Left renal pelvis (tissue), 4 donors: ENCODE measurements at regions not wholly inside any gene's neighbourhood (a gene's known extent, or its start where the extent isn't known, plus 50 kb on each side); places are given as distances from the start of the nearest gene placed in this dataset.
"Not testable (repeated sequence)": the region's sequence is repeated elsewhere in the genome, so short reads cannot be mapped to it uniquely, and the experiment has no call there.

Experiments
- DNase-seq, 4 donors: peaks; one replicate each; pipeline ENCODE4 v3.0.0-alpha.2; 2013; ENCODE audit warnings: low read depth in 4 of 4, low spot score in 3 of 4

DNA sequence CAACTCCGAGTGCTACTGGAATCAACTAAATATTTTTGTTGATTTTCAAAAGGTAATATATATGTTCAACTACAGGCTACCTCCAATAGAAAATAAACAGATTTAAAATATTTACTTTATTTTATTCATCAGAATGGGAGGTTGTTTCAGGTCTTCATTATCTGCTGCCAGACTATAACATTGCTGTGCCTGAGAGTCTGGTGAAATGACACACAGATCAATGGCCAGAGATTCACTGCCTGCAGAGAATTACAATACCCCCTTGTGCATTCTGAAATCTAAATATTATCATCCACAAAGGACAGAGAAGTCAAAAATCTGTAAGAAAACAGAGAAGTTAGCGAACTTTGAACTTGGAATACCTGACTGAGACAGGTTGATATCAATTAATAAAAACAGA, 667.8 kb upstream of the GJE1 start:
- no peak for DNase-seq

DNA sequence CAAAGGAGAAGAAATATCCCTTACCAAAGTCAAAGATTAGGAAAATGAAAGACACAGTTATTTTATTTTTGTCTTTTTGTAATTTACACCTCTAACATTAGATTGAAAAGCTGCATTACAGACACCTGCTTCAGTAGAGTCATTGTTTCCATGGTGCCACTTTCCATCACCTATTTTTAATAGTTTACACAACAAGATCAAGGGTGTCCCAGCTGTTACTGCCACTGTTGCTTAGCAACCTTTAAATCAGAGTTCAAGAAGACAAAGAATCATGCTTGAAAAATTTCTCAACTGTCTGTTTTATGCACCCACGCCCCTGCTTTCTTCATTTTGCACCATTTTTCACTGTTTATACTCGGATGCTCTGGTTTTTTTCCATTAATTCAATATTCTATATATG, 668.2 kb upstream of the GJE1 start:
- DNase-seq: no peak

DNA sequence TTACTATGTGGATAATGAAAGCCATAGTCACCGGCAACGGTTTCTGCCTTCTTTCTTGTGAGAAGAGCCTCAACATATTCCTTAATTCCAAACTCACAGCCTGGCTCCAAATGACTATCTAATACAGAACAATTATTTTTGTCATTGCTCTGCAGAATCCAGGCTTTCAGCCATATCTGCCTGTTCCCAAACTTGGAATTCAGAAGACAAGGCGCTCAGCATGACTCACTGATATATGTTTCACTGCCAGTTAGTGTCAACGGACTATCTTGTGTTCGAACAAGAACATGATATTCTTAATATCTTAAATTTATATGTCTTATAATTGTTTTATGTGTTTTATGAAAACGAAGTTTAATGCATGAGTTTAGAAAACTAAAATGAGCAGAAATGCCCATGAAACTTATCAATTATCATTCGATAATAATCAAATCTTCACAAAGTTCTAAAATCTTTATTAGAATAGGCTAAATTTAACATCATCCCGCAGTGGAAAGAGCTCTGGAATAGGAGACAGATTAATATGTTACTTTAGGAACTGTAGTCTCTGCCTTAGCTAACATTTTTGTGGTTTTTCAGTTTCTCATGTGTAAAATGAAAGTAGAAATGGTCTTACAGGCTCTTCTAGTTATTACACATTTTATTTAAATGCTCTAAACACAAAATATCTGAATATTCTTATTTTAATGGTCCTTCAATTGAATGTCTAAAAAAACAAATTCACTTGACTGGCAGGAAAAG, 669.3 kb upstream of the GJE1 start:
- DNase-seq: no peak

DNA sequence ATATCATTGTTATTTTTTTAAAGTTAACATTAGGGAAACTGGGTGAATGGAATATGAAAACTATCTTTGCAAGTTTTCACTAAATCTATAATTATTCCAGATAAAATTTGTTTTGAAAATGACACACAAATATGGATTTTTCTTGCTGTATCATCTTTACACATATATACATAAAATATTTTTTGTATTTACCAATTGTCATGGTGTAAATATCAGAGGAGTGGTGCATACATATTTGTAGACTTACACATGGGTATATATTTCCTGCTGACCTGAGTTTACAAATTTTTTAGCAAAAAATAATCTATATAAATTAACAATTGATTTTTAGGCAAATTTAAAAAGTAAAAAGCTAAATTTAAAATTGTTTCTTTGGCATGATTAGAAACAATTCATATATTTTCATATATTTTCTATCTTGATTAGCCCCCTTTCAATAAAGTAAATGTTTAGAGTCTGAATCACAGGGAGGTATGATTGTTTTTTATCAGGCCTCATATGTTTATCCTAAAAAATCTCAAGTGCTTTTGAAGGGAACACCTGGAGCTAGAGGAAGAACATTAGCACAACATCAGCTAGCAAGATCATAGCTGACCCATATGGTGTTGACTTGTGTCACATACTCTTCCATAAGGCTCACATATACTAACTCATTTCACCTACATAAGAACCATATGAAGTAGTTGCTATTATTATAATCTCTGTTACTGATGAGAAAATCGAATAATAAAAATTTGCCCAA, 671.8 kb upstream of the GJE1 start:
- DNase-seq: no peak

DNA sequence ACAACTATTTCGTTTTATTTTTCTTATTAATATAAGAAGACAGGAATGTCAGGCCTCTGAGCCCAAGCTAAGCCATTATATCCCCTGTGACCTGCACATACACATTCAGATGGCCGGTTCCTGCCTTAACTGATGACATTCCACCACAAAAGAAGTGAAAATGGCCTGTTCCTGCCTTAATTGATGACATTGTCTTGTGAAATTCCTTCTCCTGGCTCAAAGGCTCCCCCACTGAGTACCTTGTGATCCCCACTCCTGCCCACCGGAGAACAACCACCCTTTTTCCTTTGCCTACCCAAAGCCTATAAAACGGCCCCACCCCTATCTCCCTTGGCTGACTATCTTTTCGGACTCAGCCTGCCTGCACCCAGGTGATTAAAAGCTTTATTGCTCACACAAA, 672.5 kb upstream of the GJE1 start:
- DNase-seq: not testable (repeated sequence)

DNA sequence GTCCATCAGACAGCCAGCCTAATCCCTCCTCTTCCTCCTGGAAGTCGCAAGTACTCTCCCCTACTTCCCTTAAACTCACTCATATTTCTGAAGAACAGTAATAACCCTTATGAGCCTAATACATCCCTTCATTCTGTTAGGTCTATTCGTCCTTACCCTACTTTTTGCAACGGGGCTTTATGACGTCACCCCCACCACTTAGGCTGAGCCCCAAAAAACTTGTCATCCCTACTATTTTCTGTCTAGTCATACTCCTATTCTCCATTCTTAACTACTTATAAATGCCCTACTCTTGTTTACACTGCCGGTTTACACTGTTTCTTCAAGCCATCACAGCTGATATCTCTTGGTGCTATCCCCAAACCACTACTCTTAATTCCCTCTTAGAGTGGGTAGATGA, 674.7 kb upstream of the GJE1 start:
- DNase-seq: not testable (repeated sequence)

DNA sequence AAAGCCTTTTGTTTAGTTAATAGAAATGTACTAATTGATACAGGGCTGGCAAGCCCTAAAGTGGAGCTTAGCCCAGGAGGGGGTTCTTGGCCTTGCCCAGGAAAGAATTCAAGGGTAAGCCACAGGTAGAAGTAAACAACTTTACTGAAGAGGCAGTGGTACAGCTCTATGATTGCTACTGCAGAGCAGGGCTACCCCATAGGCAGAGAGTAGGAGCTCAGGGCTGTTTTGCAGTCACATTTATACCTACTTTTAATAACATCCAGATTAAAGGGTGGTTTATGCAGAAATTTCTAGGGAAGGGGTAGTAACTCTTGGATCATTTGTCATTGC, 680.4 kb upstream of the GJE1 start:
- no peak for DNase-seq

DNA sequence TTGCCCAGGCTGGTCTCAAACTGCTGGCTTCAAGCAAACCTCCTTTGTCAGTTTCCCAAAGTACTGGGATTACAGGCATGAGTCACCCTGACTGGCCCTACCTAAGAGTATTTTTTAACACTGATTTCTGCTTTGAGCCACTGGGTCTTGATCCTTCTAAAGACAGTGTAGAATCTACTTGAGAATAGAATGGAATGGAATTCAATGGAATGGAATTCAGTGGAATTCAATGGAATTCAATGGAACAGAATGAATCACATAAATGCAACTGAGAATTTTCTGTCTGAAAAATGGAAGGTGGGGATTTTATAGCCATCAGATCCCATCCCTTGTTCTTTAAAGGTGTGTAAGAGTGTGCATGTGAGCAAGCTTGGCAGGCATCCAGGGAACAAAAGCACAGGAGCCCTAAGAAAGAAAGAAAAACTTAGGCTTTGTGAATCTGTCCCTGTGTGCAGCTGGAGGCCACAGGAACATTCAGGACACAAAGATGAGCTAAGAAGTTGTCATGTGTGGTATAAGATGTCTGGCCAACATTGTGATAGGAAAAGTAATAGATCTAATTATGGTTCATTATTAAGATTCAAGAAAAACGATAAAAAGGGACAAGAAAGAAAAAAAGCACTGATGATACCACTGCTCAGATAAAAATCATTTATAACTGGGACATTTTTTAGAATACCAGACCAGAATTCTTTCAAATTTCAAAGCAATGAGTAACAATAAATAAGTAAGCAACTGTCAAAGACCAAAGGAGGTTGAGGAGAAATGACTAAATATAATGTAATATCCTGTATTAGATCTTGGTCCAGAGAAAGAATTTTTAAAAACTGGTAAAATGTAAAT, 681.0 kb upstream of the GJE1 start:
- DNase-seq: no peak

DNA sequence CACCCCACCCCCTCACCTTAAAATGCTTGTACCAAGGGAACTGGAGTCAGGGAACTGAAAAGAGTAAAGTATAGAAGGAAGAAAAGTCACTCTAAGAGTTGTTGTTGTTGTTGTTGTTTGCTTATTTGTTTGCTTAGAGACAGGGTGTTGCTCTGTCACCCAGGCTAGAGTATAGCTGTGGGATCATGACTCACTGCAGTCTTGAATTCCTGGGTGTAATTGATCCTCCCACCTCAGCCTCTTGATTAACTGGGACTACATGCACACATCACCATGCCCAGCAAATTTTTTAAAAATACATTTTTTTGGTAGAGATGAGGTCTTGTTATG, 681.6 kb upstream of the GJE1 start:
- no peak for DNase-seq

DNA sequence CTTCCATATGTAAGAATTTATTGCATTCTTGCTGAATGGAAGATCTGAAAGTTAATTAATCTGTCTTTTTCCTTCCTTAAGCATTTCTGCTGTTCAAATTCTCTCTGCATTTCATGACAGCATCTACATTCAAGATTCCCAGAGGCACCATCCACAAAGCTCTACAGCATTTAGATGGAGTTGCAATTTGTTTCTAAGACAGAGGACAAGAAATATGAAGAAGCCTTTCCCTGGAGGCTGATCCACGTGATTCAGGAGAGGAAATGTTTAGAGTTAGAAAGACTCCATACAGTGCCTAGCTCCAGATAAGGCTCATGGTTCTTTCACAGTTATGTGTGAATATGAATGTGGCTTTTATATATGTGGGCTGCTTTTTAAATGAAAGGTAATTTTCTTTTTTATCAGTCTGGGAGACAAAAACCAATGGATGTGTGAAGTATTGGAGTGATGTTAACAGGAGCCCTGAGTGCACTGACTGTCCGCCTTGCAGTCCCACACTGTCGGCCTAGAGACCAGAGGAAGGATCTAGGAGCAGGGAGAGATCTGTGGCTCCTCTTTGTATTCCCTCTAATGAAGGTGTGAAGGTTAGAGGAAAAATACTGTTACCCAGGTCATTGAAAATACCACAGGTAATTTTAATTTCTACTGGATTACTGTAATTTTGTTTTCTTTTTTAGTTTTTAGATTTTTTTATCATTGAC, 686.6 kb upstream of the GJE1 start:
- DNase-seq: no peak

DNA sequence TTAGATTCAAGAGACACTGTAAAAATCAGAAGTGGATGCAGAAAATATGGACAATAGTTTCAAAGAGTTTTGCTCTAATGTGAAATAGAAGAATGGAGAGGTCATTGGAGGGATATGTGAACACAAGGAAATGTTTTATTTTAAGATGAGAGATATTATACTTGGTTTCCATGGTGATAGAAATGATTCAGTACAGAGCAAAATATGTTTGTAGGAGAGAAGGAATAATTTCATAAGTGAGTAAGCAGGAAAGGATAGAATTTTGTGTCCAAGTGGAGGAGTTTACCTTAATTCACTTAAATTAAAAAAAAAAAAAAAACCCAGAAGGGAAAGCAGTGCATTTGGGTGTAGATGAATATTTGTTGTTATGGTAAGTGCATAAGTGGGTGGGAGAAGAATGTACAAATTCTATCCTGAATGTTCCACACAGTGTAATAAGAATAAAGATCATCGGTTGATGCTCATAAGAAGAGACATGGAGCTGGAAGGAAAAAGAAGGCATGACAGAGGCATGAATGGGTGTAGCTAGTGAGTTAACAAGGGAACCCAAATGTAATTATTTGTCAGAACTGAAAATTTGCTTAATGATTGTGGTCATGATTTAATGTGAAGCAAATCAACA, 688.9 kb upstream of the GJE1 start:
- DNase-seq: no peak

DNA sequence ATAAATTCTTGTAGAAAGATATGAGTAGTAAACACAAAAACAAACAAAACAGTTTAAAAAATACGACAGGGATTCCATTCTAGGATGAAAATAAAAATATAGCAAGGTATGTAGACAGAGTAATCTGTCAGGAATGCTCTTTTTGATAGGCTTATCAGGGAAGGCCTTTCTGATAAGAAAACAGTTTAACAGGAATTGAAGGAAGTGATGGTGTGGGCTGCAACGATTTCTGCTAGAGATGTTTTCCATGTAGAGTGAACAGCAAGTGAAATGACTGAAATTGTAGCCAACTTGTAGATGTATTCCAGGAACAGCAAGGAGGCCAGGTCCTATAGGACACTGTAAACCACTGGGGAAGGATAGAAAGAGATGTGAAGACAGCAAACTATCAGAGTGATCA, 689.7 kb upstream of the GJE1 start:
- DNase-seq: no peak

DNA sequence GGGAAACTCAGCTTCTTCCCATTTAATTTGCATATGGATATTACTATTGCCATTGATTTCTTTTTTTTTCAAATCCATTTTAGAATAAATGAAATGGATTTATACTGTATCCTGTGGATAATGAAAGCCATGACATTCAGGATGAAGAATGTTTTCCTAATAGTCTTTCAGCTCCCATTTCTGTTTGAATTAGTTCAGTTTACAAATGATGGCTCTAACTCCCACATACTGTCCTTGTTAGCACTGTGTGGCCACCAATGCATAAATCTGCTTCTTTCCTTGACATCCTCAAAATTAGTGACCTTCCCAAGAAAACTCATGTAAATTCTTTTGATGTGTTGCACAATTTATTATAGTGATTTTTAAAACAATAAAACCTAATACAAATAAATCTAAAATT, 693.2 kb upstream of the GJE1 start:
- DNase-seq: no peak

DNA sequence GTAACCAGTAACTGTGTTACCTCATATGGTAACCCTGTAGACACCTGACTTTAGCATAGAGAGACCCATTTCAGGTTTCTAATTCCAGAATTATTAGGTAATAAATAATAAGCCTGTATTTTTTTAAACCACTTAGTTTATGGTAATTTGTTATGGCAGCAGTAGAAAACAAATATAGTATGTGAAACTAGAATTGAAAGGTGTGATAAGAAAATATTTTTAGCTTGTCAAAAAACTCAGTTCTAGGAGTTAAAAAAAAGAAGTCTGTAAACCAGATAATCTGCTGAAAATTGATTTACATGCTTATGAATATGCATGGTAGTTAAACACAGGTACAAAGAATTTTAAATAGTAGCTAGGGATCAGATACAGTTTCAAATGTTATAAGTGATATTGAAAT, 695.0 kb upstream of the GJE1 start:
- DNase-seq: no peak

DNA sequence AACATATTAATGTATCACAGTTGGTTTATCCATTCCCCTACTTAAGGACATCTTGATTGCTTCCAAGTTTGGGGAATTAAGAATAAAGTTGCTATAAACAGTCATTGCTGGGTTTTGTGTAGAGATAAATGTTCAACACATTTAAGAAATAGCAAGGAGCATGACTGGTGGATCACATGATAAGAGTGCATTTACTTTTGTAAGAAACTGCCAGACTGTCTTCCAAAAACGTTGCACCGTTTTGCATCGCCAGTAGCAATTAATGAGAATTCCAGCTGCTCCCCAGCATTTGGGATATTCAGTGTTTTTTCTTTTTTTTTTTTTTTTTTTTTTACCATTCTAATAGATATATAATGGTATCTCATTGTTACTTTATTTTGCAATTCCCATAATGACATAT, 695.7 kb upstream of the GJE1 start:
- no peak for DNase-seq

DNA sequence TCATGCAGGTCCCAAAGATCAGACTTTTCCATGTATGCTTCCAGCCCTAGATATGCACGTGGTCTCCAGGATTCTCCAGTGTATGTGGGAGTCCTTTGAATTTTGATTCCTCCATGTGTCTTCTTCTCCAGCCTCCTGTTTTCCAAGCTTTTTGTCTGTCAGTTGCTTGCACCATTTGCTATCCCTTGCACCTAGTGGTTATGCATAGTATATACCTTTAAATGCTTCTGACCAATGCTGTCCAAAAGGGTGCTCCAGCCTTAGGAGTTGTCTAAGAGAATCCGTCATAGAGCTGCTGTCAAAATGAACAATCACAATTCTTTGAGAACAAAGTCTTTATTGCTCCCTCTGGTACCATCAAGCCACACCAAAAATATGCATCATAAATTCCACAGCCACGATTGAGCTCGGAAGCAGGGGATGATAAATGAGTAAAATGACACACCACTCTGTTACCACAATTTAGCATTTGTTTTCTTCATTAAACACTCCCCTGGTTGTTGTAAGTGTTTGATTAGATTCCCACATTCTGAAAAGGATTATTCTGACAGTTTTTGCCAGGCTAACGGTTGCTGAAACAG, 706.2 kb upstream of the GJE1 start:
- no peak for DNase-seq

DNA sequence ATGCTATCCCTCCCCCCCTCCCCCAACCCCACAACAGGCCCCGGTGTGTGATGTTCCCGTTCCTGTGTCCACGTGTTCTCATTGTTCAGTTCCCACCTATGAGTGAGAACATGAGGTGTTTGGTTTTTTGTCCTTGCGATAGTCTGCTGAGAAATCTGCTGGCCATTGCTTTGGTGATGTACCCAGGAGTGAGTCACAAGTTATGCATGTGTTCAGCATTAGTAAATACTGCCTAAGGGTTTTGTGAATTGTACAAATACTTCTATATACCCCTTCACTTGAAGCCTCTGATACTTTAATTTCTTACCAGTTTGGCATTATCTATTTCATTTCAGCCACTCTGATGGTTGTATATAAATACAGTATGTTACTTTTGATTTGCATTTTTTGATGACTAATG, 711.3 kb upstream of the GJE1 start:
- no peak for DNase-seq

DNA sequence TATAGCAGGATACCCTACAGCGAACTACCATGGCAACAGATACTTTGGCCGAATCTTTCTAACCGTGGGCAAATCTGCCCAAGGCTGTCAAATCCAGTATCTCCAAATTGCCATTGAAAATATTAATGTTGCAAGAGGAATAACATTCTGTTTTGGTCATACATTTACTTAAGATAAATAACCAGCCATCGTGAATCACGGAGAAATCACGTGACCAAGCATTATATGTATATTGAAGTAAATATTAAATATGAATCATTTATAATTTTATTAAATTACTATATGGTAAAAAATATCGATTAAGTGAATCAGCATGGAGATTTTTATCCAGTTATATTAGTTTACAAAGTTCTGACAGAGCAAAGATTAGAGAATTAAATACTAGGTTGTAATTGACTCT, 714.6 kb upstream of the GJE1 start:
- no peak for DNase-seq

DNA sequence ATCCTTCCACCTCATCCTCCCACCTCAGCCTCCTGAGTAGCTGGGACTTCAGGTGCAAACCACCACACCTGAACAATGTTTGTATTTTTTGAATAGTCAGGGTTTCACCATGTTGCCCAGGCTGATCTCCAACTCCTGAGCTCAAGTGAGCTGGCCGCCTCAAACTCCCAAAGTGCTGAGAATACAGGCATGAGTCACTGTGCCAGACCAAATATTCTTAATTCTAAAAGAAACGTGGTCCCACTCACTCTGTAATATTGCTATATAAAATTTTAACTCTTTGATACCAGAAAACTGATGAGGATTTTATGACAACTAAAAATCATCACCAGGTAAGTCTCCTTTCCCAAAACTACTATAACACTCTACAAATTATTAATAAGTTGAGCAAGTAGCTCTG, 716.8 kb upstream of the GJE1 start:
- no peak for DNase-seq

DNA sequence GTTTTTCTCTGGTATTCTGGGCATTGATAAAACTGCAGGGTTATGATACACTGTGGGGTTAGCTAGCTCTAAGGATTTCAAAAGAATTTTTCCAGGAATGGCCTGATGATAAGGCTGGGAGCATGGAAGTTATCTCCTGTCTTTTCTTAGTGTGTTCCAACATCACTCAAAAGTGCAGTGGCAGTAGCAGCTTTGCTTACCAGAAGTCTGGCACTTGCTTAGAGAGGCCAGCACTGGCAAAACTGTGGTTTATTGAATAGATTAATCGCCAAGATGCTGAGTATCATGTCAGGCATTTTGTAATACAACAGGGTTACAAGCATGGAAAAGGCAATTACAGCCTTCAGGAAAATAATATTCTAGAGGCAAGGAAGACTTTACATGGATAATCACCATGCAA, 719.5 kb upstream of the GJE1 start:
- no peak for DNase-seq

DNA sequence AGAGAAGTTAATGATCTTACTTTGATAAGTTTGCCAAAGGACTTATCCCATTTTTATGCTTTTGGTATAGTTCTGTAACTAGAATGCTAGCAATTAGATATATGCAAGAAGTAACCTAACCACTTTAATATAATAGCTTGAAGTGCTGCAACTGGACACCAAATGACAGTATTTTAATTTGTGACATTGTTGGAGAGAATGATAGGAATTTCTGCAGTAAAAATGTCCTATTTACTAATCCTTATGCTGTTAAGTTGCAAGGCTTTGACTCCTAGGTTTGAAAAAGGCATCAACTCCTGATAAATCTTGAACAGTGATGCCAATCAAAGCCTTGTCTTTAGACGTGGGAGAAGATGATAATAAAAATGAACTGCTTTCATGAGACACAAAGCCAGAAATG, 726.0 kb upstream of the GJE1 start:
- no peak for DNase-seq
